Activated naive CD8-positive, alpha-beta T cell treated with anti-CD3 and anti-CD28 coated beads, Interleukin-2, amount 10 ng/mL, durations not matched to agents 7 days and 5 days (primary cell): ENCODE measurements at regions not wholly inside any gene's neighbourhood (a gene's known extent, or its start where the extent isn't known, plus 50 kb on each side); places are given as distances from the start of the nearest gene placed in this dataset.

Source experiments
- ATAC-seq: fragments of 150-1000 bp; cut with Tn5 transposase; one replicate; pipeline ENCODE4 v1.10.0; 2021; ENCODE audit warnings: low read depth, moderate library complexity
- POLR2A ChIA-PET: fragments of 350-600 bp; sonication (Branson Sonifier 250); formaldehyde crosslinking; loops from one replicate; lab custom pipeline; 2021; ENCODE audit warnings: antibody characterized with exemption; lab: Charles Lee
- DNase-seq: peaks from one replicate; pipeline ENCODE4 v3.0.0; 2021
- H3K27ac Mint-ChIP-seq: one replicate; pipeline ENCODE4 v1.8.0; 2022; ENCODE audit warnings: mild to moderate bottlenecking, mixed read lengths
- H3K27me3 Mint-ChIP-seq: one replicate; pipeline ENCODE4 v1.8.0; 2022; ENCODE audit warnings: mild to moderate bottlenecking, moderate library complexity, mixed read lengths
- H3K36me3 Mint-ChIP-seq: one replicate; pipeline ENCODE4 v1.8.0; 2021; ENCODE audit warnings: mild to moderate bottlenecking, mixed read lengths
- H3K4me1 Mint-ChIP-seq: one replicate; pipeline ENCODE4 v1.8.0; 2021; ENCODE audit warnings: mixed read lengths
- H3K4me3 Mint-ChIP-seq: one replicate; pipeline ENCODE4 v1.8.0; 2022; ENCODE audit warnings: mild to moderate bottlenecking, moderate library complexity, mixed read lengths
- H3K9me3 Mint-ChIP-seq: one replicate; pipeline ENCODE4 v1.8.0; 2021; ENCODE audit warnings: mixed read lengths

- ATAC-seq (no peak), DNase-seq (no peak)
- no peaks in the 10 kb centered on the region for H3K27me3 Mint-ChIP-seq
- H3K9me3 Mint-ChIP-seq = no peaks in the 10 kb centered on the region
- H3K36me3 Mint-ChIP-seq = no peaks in the 10 kb centered on the region
- H3K27ac Mint-ChIP-seq = no peak overlapping the region
- no peak overlapping the region for H3K4me3 Mint-ChIP-seq
- no peaks in the 10 kb centered on the region for H3K4me1 Mint-ChIP-seq
- POLR2A ChIA-PET = no interaction called here
These were observed 685.3 kb downstream of the KCNA4 start for GRCh38 chr11:29331451-29332010.

GRCh38 chr11:29328961-29329441, 687.8 kb downstream of the KCNA4 start:
- H3K27ac Mint-ChIP-seq = no peak overlapping the region
- H3K27me3 Mint-ChIP-seq = no peaks in the 10 kb centered on the region
- no peaks in the 10 kb centered on the region for H3K9me3 Mint-ChIP-seq
- H3K4me3 Mint-ChIP-seq = no peak overlapping the region
- DNase-seq = no peak
- POLR2A ChIA-PET = no interaction called here
- ATAC-seq = no peak
- no peaks in the 10 kb centered on the region for H3K36me3 Mint-ChIP-seq
- H3K4me1 Mint-ChIP-seq = no peaks in the 10 kb centered on the region

- no peak overlapping the region for H3K27ac Mint-ChIP-seq
- DNase-seq (no peak), ATAC-seq (no peak)
- no peak overlapping the region for H3K4me3 Mint-ChIP-seq
- POLR2A ChIA-PET = no interaction called here
- H3K27me3 Mint-ChIP-seq = no peaks in the 10 kb centered on the region
- no peaks in the 10 kb centered on the region for H3K36me3 Mint-ChIP-seq
- H3K9me3 Mint-ChIP-seq = no peaks in the 10 kb centered on the region
- H3K4me1 Mint-ChIP-seq = no peaks in the 10 kb centered on the region
These were observed 688.9 kb downstream of the KCNA4 start for GRCh38 chr11:29327891-29328290.

- no peak overlapping the region for H3K4me3 Mint-ChIP-seq
- no peak overlapping the region for H3K27ac Mint-ChIP-seq
- no peaks in the 10 kb centered on the region for H3K4me1 Mint-ChIP-seq
- POLR2A ChIA-PET = no interaction called here
- DNase-seq (no peak), ATAC-seq (no peak)
- H3K27me3 Mint-ChIP-seq = no peaks in the 10 kb centered on the region
- H3K36me3 Mint-ChIP-seq = no peaks in the 10 kb centered on the region
- no peaks in the 10 kb centered on the region for H3K9me3 Mint-ChIP-seq
These were observed 690.1 kb downstream of the KCNA4 start for GRCh38 chr11:29326757-29327156.

- no peak overlapping the region for H3K27ac Mint-ChIP-seq
- DNase-seq (no peak), ATAC-seq (no peak)
- H3K9me3 Mint-ChIP-seq = peaks cover 7% of the 10 kb centered on the region
- POLR2A ChIA-PET = no interaction called here
- no peak overlapping the region for H3K4me3 Mint-ChIP-seq
- no peaks in the 10 kb centered on the region for H3K4me1 Mint-ChIP-seq
- no peaks in the 10 kb centered on the region for H3K36me3 Mint-ChIP-seq
- no peaks in the 10 kb centered on the region for H3K27me3 Mint-ChIP-seq
These were observed 692.5 kb downstream of the KCNA4 start for GRCh38 chr11:29324328-29324727.

GRCh38 chr11:29321293-29322132, 695.3 kb downstream of the KCNA4 start:
- H3K36me3 Mint-ChIP-seq = no peaks in the 10 kb centered on the region
- POLR2A ChIA-PET = no interaction called here
- H3K4me1 Mint-ChIP-seq = no peaks in the 10 kb centered on the region
- peaks cover 7% of the 10 kb centered on the region for H3K9me3 Mint-ChIP-seq
- H3K4me3 Mint-ChIP-seq = no peak overlapping the region
- ATAC-seq (no peak), DNase-seq (no peak)
- H3K27ac Mint-ChIP-seq = no peak overlapping the region
- no peaks in the 10 kb centered on the region for H3K27me3 Mint-ChIP-seq

GRCh38 chr11:29320196-29320595, 696.6 kb downstream of the KCNA4 start:
- Mint-ChIP-seq H3K27me3 (no peaks in the 10 kb centered on the region), H3K9me3 (peaks cover 7% of the 10 kb centered on the region), H3K36me3 (no peaks in the 10 kb centered on the region), H3K4me3 (no peak overlapping the region), H3K4me1 (no peaks in the 10 kb centered on the region), H3K27ac (no peak overlapping the region)
- DNase-seq (no peak), ATAC-seq (no peak)
- POLR2A ChIA-PET = no interaction called here

GRCh38 chr11:29319210-29319609, 697.6 kb downstream of the KCNA4 start:
- no peak overlapping the region for H3K4me3 Mint-ChIP-seq
- no peak overlapping the region for H3K27ac Mint-ChIP-seq
- DNase-seq = no peak
- peaks cover 7% of the 10 kb centered on the region for H3K9me3 Mint-ChIP-seq
- POLR2A ChIA-PET = no interaction called here
- H3K4me1 Mint-ChIP-seq = no peaks in the 10 kb centered on the region
- H3K27me3 Mint-ChIP-seq = no peaks in the 10 kb centered on the region
- no peak for ATAC-seq
- H3K36me3 Mint-ChIP-seq = no peaks in the 10 kb centered on the region

GRCh38 chr11:29318134-29318845, 698.5 kb downstream of the KCNA4 start:
- no peak for ATAC-seq
- no peaks in the 10 kb centered on the region for H3K4me1 Mint-ChIP-seq
- POLR2A ChIA-PET = no interaction called here
- H3K36me3 Mint-ChIP-seq = no peaks in the 10 kb centered on the region
- DNase-seq = no peak
- no peak overlapping the region for H3K27ac Mint-ChIP-seq
- no peaks in the 10 kb centered on the region for H3K27me3 Mint-ChIP-seq
- H3K4me3 Mint-ChIP-seq = no peak overlapping the region
- peaks cover 7% of the 10 kb centered on the region for H3K9me3 Mint-ChIP-seq

- no peak for DNase-seq
- H3K27me3 Mint-ChIP-seq = no peaks in the 10 kb centered on the region
- H3K9me3 Mint-ChIP-seq = peaks cover 8% of the 10 kb centered on the region
- no peak overlapping the region for H3K27ac Mint-ChIP-seq
- POLR2A ChIA-PET = no interaction called here
- no peaks in the 10 kb centered on the region for H3K36me3 Mint-ChIP-seq
- ATAC-seq = no peak
- H3K4me1 Mint-ChIP-seq = no peaks in the 10 kb centered on the region
- H3K4me3 Mint-ChIP-seq = no peak overlapping the region
These were observed 699.1 kb downstream of the KCNA4 start for GRCh38 chr11:29317694-29318093.

GRCh38 chr11:29315275-29315674, 701.6 kb downstream of the KCNA4 start:
- no peak overlapping the region for H3K27ac Mint-ChIP-seq
- H3K4me3 Mint-ChIP-seq = no peak overlapping the region
- ATAC-seq (no peak), DNase-seq (no peak)
- POLR2A ChIA-PET = no interaction called here
- H3K9me3 Mint-ChIP-seq = peaks cover 4% of the 10 kb centered on the region
- no peaks in the 10 kb centered on the region for H3K36me3 Mint-ChIP-seq
- H3K4me1 Mint-ChIP-seq = no peaks in the 10 kb centered on the region
- H3K27me3 Mint-ChIP-seq = no peaks in the 10 kb centered on the region

- ATAC-seq (no peak), DNase-seq (no peak)
- Mint-ChIP-seq H3K4me3 (no peak overlapping the region), H3K4me1 (no peaks in the 10 kb centered on the region), H3K27me3 (no peaks in the 10 kb centered on the region), H3K36me3 (no peaks in the 10 kb centered on the region), H3K27ac (no peak overlapping the region), H3K9me3 (peaks cover 3% of the 10 kb centered on the region)
- POLR2A ChIA-PET = no interaction called here
These were observed 702.6 kb downstream of the KCNA4 start for GRCh38 chr11:29314211-29314610.

- Mint-ChIP-seq H3K27me3 (no peaks in the 10 kb centered on the region), H3K36me3 (no peaks in the 10 kb centered on the region), H3K27ac (no peak overlapping the region), H3K9me3 (peaks cover 3% of the 10 kb centered on the region), H3K4me3 (no peak overlapping the region), H3K4me1 (no peaks in the 10 kb centered on the region)
- POLR2A ChIA-PET = no interaction called here
- DNase-seq (no peak), ATAC-seq (no peak)
These were observed 704.0 kb downstream of the KCNA4 start for GRCh38 chr11:29312812-29313211.
